ENCODE measurements at regions not wholly inside any gene's neighbourhood (a gene's known extent, or its start where the extent isn't known, plus 50 kb on each side); places are given as distances from the start of the nearest gene placed in this dataset.

DNA sequence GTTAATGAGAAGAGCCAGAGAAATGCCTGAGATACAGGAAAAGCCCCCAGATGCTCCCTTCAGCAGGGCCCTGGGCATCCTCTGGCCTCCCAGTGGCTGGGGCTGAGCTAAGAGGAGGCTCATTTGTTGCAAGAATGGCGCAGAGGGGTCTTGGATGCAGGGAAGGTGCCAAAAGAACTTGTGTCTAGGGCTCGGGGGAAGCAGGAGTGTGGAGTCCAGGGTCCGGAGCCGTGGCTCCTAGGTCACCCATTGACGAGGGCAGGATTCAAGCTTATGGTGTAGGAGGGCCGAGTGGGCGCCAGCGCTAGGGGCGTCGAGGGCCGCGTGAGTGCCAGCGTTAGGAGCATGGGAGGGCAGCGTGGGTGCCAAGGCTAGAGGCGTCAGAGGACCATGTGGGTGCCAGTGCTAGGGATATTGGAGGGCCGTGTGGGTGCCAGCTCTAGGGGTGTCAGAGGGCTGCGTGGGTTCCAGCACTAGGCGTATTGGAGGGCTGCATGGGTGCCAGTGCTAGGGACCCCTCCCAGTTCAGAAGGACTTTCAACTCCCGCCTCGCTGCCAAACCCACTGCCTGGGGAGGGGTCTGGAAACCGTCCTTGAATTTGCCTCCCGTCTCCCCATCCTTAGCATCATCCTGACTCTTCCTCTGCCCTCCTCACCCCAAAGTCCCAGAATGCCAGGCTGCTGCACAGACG lies 250.5 kb upstream of the AFDN start:
- Histone ChIP-seq H3K9ac (no peak overlapping the region), H3K79me2 (ENCODE audit: insufficient read depth) (no peaks in the 10 kb centered on the region), H3K4me2 (no peak overlapping the region), H3K27me3 (ENCODE audit: insufficient read depth) (no peaks in the 10 kb centered on the region), H3K9me3 (no peaks in the 10 kb centered on the region), H3K36me3 (replicated peaks in 1 of 2; ENCODE audit: control insufficient read depth in 1 of 2, insufficient read depth in 2 of 2, low read length in 1 of 2) (no peaks in the 10 kb centered on the region), H3K4me3 (ENCODE audit: low read depth in 2 of 2, low read length in 1 of 2) (no peak overlapping the region), H3K27ac (ENCODE audit: low read depth in 2 of 2, low read length in 1 of 2) (no peak overlapping the region), H3F3A (replicated peaks; ENCODE audit: insufficient read depth) (no peaks in the 10 kb centered on the region), H2AFZ (ENCODE audit: low read depth) (no peak overlapping the region), H4K20me1 (ENCODE audit: insufficient read depth) (no peaks in the 10 kb centered on the region), H3K9me2 (no peaks in the 10 kb centered on the region), H3K4me1 (ENCODE audit: control insufficient read depth in 1 of 2, insufficient read depth in 2 of 2, low read depth in 1 of 2, low read length in 1 of 2) (no peaks in the 10 kb centered on the region)
- no peak for TF ChIP-seq FOXM1 (IDR thresholded peaks at IDR 0.05; ENCODE audit: low read depth)
- no peak for DNase-seq
- POLR2A ChIA-PET: no interaction called here
- CTCF ChIA-PET: no interaction called here
- 77% methylated on average over 20 of the region's 23 CpGs for WGBS (ENCODE audit: low lambda C conversion rate)

DNA sequence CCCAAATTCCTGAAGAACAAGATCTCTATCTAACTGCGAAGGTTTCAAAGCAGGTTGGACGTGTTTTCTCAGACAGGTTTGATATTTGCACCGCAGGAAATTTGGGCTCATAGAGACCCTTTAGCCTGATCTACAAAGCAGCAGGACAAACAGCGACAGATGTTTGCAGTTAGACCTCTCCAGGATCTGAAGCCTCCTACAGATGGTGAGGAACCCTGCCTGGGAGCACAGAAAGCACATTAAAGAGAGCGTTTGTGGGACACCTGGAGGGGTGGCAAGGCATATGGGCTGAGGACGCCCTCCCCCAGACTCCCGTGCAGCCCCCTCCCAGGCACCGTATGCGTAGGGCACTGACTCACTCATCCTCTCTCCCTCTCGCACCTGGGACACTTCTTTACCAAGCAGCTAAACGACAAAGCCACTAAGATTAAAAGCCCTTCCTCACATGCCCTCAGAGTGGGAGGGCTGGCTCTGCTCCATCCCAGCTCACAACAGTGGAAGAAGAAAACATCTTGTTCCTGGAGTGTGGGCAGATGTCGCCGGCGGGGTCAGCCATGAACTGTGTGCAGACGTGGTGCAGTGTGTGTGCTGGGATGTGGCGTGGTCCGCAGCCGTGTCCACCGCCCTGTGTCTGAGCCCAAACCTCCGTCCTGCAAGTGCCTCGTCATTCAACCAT lies 249.7 kb upstream of the AFDN start:
- Histone ChIP-seq H3K27me3 (ENCODE audit: insufficient read depth) (no peaks in the 10 kb centered on the region), H3K4me2 (no peak overlapping the region), H3K9ac (no peak overlapping the region), H3K9me3 (no peaks in the 10 kb centered on the region), H4K20me1 (ENCODE audit: insufficient read depth) (no peaks in the 10 kb centered on the region), H3K79me2 (ENCODE audit: insufficient read depth) (no peaks in the 10 kb centered on the region), H3K4me1 (ENCODE audit: control insufficient read depth in 1 of 2, insufficient read depth in 2 of 2, low read depth in 1 of 2, low read length in 1 of 2) (no peaks in the 10 kb centered on the region), H2AFZ (ENCODE audit: low read depth) (no peak overlapping the region), H3K9me2 (no peaks in the 10 kb centered on the region), H3K27ac (ENCODE audit: low read depth in 2 of 2, low read length in 1 of 2) (no peak overlapping the region), H3K36me3 (replicated peaks in 1 of 2; ENCODE audit: control insufficient read depth in 1 of 2, insufficient read depth in 2 of 2, low read length in 1 of 2) (no peaks in the 10 kb centered on the region), H3K4me3 (ENCODE audit: low read depth in 2 of 2, low read length in 1 of 2) (no peak overlapping the region), H3F3A (replicated peaks; ENCODE audit: insufficient read depth) (no peaks in the 10 kb centered on the region)
- ChIA-PET POLR2A (no interaction called here), CTCF (no interaction called here)
- TF ChIP-seq SIN3A (IDR thresholded peaks at IDR 0.05; ENCODE audit: borderline replicate concordance, low read depth, low read length) (no peak), SMC3 (IDR thresholded peaks at IDR 0.05; ENCODE audit: low read depth, low read length) (no peak), NRF1 (IDR thresholded peaks at IDR 0.05; ENCODE audit: low read depth, low read length) (no peak)
- 55% methylated on average over 14 of the region's 21 CpGs for WGBS (ENCODE audit: low lambda C conversion rate)
- DNase-seq: no peak

DNA sequence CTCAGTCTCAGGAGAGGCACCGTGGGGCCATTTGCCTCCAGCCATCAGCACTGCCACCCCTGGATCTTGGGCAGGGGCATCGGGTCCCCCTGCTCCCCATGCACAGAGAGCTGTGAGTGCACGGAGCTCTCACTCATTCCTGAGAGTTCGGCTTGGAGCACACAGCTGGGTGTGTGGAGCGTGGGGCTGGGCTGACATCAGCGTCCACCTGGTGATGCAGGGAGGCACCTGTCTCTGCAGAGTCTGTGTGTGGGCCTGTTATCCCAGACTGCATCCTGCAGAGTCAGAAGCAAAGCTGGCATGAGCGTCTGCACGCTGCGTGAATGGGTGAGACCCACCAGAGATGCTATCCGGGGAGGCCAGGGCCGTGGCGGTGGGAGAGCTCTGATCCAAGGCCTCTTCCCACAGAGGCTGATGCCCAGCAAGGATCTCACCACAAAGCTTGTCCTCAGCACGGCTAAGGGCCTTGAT lies 248.8 kb upstream of the AFDN start:
- no peak for DNase-seq
- Histone ChIP-seq H3K9me3 (no peaks in the 10 kb centered on the region), H4K20me1 (ENCODE audit: insufficient read depth) (no peaks in the 10 kb centered on the region), H3K36me3 (replicated peaks in 1 of 2; ENCODE audit: control insufficient read depth in 1 of 2, insufficient read depth in 2 of 2, low read length in 1 of 2) (no peaks in the 10 kb centered on the region), H3K79me2 (ENCODE audit: insufficient read depth) (no peaks in the 10 kb centered on the region), H3K4me1 (ENCODE audit: control insufficient read depth in 1 of 2, insufficient read depth in 2 of 2, low read depth in 1 of 2, low read length in 1 of 2) (no peaks in the 10 kb centered on the region), H3K4me3 (ENCODE audit: low read depth in 2 of 2, low read length in 1 of 2) (no peak overlapping the region), H3K4me2 (no peak overlapping the region), H3K9me2 (no peaks in the 10 kb centered on the region), H2AFZ (ENCODE audit: low read depth) (no peak overlapping the region), H3K9ac (no peak overlapping the region), H3K27ac (ENCODE audit: low read depth in 2 of 2, low read length in 1 of 2) (no peak overlapping the region), H3F3A (replicated peaks; ENCODE audit: insufficient read depth) (no peaks in the 10 kb centered on the region), H3K27me3 (ENCODE audit: insufficient read depth) (no peaks in the 10 kb centered on the region)
- WGBS (ENCODE audit: low lambda C conversion rate): 48% methylated on average over 11 of the region's 13 CpGs
- CTCF ChIA-PET: interaction anchor here (0.7 kb wide), 1 partner anchor 226 kb away, joined by 3 read pairs; no protein-coding TSS in a partner anchor
- POLR2A ChIA-PET: no interaction called here
- TF ChIP-seq FOSL2 (IDR thresholded peaks at IDR 0.05; ENCODE audit: borderline replicate concordance, low read depth) (no peak), YY1 (IDR thresholded peaks at IDR 0.05; ENCODE audit: low read depth) (no peak), EZH2phosphoT487 (IDR thresholded peaks at IDR 0.05; ENCODE audit: borderline replicate concordance, low read depth) (no peak), ELF1 (IDR thresholded peaks at IDR 0.05) (no peak), FOXM1 (IDR thresholded peaks at IDR 0.05; ENCODE audit: low read depth) (no peak)
- TF ChIP-seq, protein P1, sequence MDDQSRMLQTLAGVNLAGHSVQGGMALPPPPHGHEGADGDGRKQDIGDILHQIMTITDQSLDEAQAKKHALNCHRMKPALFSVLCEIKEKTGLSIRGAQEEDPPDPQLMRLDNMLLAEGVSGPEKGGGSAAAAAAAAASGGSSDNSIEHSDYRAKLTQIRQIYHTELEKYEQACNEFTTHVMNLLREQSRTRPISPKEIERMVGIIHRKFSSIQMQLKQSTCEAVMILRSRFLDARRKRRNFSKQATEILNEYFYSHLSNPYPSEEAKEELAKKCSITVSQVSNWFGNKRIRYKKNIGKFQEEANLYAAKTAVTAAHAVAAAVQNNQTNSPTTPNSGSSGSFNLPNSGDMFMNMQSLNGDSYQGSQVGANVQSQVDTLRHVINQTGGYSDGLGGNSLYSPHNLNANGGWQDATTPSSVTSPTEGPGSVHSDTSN (IDR thresholded peaks at IDR 0.05): no peak

Data from SK-N-SH (cell line).